22Rv1 (cell line): ENCODE measurements at regions not wholly inside any gene's neighbourhood (a gene's known extent, or its start where the extent isn't known, plus 50 kb on each side); places are given as distances from the start of the nearest gene placed in this dataset.

Experiments used
- ZFX ChIP-seq: fragments of 450-650 bp; IDR thresholded peaks from 2 replicates; pipeline ENCODE4 v1.6.1; 2017; ENCODE audit warnings: antibody characterized with exemption, borderline replicate concordance
- TF ChIP-seq, protein P1 (sequence below): fragments of 450-650 bp; IDR thresholded peaks from 2 replicates; pipeline ENCODE4 v1.5.1; 2017; ENCODE audit warnings: mild to moderate bottlenecking

DNA sequence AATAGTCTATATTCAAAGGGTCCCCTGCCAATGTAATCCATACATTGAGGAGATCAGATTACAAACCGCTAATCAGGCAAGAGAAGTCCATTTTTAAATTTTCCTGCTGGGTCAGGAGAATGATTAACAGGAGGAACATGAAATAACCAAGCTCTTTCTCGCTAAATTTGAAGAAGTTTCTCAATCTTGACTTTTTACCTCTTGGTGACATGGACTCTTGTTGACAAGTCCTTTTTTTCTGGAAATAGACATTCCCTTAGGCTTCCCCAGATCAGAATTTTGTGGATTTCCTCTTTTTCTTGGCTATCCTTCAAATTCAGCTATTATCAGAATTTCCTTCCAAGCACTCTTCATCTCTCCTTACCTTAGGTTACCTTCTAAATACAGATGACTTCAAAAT, 153.0 kb upstream of the LRATD1 start:
- TF ChIP-seq, protein P1, sequence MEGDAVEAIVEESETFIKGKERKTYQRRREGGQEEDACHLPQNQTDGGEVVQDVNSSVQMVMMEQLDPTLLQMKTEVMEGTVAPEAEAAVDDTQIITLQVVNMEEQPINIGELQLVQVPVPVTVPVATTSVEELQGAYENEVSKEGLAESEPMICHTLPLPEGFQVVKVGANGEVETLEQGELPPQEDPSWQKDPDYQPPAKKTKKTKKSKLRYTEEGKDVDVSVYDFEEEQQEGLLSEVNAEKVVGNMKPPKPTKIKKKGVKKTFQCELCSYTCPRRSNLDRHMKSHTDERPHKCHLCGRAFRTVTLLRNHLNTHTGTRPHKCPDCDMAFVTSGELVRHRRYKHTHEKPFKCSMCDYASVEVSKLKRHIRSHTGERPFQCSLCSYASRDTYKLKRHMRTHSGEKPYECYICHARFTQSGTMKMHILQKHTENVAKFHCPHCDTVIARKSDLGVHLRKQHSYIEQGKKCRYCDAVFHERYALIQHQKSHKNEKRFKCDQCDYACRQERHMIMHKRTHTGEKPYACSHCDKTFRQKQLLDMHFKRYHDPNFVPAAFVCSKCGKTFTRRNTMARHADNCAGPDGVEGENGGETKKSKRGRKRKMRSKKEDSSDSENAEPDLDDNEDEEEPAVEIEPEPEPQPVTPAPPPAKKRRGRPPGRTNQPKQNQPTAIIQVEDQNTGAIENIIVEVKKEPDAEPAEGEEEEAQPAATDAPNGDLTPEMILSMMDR = no peak
- no peak for TF ChIP-seq ZFX
